ENCODE measurements at regions not wholly inside any gene's neighbourhood (a gene's known extent, or its start where the extent isn't known, plus 50 kb on each side); places are given as distances from the start of the nearest gene placed in this dataset.

DNA sequence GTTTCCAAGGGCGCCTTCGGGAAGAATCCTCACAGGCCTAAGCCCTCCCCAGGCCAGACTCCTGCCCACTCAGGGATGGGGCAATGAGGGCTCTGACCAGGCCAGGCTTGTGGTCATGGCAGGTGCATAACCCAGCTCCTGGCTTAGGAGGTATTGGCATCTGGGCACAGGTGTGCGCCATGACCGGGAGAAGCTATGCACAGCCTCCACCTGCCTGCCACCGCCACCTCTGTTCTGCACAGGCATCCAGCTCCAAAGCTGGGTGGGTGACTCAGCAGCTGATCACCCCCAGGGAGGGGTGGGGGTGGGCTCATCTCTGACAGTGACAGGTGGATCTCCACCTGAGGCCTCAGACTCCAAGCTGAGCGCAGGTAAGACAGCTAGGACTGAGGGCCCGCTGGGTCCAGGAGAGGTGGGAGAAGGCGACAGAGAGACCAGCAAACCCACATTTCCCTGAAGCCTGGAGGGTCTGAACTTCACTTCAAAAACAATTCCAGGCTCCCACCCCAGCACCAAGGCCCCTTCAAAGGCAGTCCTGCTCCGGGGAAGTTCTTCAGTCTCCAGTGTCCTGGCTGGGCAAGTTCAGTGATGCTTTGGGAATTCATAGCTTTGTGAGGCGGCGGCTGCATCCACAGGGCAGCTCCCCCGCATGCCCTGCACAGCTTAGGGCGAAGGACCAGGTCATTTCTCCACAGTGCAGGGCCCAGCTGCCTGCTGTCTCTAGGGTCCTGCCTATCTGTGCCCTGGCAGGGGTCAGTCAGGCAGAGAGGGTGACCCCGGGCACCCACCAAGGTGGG lies 121.6 kb upstream of the SMURF2 start:
- Histone ChIP-seq H3K27me3 (no peaks in the 10 kb centered on the region), H3K4me1 (peaks cover 0 to 20% (median 12%) of the 10 kb centered on the region in 3 donors), H3K4me3 (no peak overlapping the region), H3K9me3 (no peaks in the 10 kb centered on the region), H3K36me3 (peaks cover 0 to 19% (median 6%) of the 10 kb centered on the region in 3 donors), H3K27ac (no peak overlapping the region)
- TF ChIP-seq, protein P1, sequence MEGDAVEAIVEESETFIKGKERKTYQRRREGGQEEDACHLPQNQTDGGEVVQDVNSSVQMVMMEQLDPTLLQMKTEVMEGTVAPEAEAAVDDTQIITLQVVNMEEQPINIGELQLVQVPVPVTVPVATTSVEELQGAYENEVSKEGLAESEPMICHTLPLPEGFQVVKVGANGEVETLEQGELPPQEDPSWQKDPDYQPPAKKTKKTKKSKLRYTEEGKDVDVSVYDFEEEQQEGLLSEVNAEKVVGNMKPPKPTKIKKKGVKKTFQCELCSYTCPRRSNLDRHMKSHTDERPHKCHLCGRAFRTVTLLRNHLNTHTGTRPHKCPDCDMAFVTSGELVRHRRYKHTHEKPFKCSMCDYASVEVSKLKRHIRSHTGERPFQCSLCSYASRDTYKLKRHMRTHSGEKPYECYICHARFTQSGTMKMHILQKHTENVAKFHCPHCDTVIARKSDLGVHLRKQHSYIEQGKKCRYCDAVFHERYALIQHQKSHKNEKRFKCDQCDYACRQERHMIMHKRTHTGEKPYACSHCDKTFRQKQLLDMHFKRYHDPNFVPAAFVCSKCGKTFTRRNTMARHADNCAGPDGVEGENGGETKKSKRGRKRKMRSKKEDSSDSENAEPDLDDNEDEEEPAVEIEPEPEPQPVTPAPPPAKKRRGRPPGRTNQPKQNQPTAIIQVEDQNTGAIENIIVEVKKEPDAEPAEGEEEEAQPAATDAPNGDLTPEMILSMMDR (IDR thresholded peaks at IDR 0.05) = no peak
- no peak for ATAC-seq
- no peak for FAIRE-seq
- 94 to 98% methylated on average over 14 of the region's 14 CpGs for WGBS, 2 donors
- DNase-seq = peak in 1 of 6 donors; percentile 44
- intact Hi-C loops (cut with DNase I) = no loop called here

DNA sequence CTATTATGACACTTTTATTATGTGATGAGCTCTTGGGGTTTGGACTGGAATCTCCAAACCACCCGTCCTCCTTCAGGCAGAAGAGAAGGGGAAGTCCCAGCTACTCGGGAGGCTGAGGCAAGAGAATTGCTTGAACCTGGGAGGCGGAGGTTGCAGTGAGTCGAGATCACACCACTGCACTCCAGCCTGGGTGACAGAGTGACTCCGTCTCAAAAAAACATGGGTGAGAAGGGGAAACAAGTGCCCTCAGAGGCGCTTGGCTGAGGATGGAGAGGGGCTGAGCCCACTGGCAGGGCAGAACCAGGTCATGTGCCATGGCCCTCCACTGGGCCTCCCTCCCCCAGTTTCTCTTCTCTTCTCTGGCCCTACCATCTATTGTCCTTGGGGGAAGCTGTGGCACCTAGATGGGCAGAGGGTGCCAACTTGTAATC lies 120.9 kb upstream of the SMURF2 start:
- H3K4me3 ChIP-seq = no peak overlapping the region
- intact Hi-C loops (cut with DNase I) = no loop called here
- no peak for DNase-seq
- peaks cover 0 to 19% (median 6%) of the 10 kb centered on the region in 3 donors for H3K36me3 ChIP-seq
- peaks cover 0 to 20% (median 15%) of the 10 kb centered on the region in 3 donors for H3K4me1 ChIP-seq
- WGBS, 2 donors = 91 to 97% methylated on average over 6 of the region's 6 CpGs
- no peak overlapping the region for H3K27ac ChIP-seq
- H3K27me3 ChIP-seq = no peaks in the 10 kb centered on the region
- FAIRE-seq = no peak
- H3K9me3 ChIP-seq = no peaks in the 10 kb centered on the region
- ATAC-seq = no peak
- TF ChIP-seq, protein P1 (IDR thresholded peaks at IDR 0.05) = no peak

DNA sequence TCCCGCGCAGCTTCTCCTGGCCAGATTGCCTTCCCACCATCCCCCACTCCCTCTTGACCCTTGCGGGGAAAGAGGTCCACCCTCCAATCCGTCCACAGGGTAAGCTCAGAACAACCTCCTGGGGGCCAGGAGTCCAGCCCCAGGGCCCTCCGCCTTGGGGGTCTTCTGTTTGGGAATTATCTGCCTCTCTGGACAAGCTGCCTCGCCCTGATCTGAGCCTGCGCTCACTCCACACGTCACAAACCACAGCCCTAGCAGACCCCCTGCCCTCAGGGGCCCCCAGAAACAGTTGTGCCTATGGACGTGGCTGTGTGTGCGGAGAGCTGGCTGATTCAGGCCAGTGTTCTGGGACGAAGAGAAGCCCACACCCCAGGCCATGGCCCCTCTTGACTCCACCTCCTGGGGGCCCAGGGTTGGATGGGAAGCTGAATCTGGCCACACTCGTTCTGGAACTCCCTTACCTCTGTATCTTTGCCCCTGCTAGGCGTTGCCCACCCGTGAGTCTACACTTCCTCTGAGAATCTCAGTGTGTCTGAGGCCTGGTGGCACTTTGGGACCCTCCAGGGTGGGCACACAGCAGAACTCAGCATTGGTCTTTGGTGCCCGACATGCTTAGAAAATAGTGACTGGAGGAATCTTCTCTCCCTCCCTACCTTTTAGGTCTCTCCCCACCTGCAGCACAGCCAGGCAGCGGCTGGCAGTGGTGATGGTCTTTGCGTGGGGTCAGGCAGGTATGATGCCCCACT lies 119.9 kb upstream of the SMURF2 start:
- Histone ChIP-seq H3K27ac (peak overlapping the region in 1 of 4 donors; percentile 31), H3K27me3 (no peaks in the 10 kb centered on the region), H3K4me3 (peak overlapping the region in 1 of 4 donors; percentile 53), H3K4me1 (peaks cover 0 to 25% (median 24%) of the 10 kb centered on the region in 3 donors), H3K9me3 (no peaks in the 10 kb centered on the region), H3K36me3 (peaks cover 0 to 19% (median 6%) of the 10 kb centered on the region in 3 donors)
- WGBS, 2 donors = 81 to 87% methylated on average over 17 of the region's 17 CpGs
- no peak for ATAC-seq
- DNase-seq = peak in 1 of 6 donors; percentile 54
- intact Hi-C loops (cut with DNase I) = no loop called here
- FAIRE-seq = no peak
- TF ChIP-seq, protein P1 (IDR thresholded peaks at IDR 0.05) = no peak

DNA sequence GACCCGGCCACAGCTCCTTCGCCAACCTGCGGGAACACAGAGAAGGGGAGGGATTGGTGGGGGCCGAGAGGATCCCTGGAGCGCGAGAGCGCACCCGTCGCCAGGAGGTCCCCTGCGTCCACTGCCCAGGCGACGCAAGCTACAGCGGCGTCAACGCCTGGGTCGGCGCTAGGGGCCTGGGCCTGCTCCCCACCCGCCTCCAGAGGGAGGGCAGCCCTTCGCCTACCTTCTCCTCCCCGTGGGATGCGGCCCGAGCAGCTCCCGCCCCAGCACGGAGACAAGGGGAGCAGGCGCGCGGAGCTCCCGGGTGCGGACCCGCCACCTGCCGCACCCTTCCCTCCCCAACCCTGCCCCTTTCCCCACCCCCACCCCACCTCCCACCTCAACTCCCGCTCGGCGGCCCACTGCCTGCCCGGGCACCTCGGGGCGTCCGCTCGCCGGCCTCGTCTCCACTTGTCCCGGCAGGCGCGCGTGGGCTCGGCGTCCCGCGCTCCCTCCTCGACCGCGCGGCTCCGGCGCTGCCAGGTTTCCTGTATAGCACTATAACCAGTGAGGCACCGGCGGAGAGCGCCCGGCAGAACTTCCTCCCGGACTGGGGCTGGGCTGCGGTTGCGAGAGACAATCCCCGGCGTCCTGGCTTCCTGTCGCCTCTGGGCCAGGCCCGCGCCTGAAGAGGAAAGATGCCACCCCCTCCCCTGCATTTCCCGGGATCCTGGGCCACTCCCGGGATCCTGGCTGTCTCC lies 119.1 kb upstream of the SMURF2 start:
- peak overlapping the region in 3 of 4 donors; percentile 21 to 53 (median 29) for H3K4me3 ChIP-seq
- no peaks in the 10 kb centered on the region for H3K27me3 ChIP-seq
- ATAC-seq (peak in 3 of 4 donors; percentile 3 to 15 (median 12)), FAIRE-seq (no peak), DNase-seq (peak in 4 of 6 donors; percentile 34 to 81 (median 60))
- peaks cover 0 to 25% (median 24%) of the 10 kb centered on the region in 3 donors for H3K4me1 ChIP-seq
- intact Hi-C loops (cut with DNase I) = no loop called here
- no peaks in the 10 kb centered on the region for H3K9me3 ChIP-seq
- peak overlapping the region in 2 of 4 donors; percentile 8 to 31 for H3K27ac ChIP-seq
- TF ChIP-seq, protein P1 (IDR thresholded peaks at IDR 0.05) = no peak
- peaks cover 0 to 14% (median 0%) of the 10 kb centered on the region in 3 donors for H3K36me3 ChIP-seq
- 5 to 6% methylated on average over 41 to 68 of the region's 69 CpGs for WGBS, 2 donors
